ENCODE measurements at regions not wholly inside any gene's neighbourhood (a gene's known extent, or its start where the extent isn't known, plus 50 kb on each side); places are given as distances from the start of the nearest gene placed in this dataset.

- ChIA-PET CTCF (no interaction called here), POLR2A (ENCODE audit: low non-redundant PET) (no interaction called here)
- Histone ChIP-seq H3K36me3 (ENCODE audit: insufficient read depth, low read length, poor library complexity, severe bottlenecking) (no peaks in the 10 kb centered on the region), H3K9me3 (ENCODE audit: low read depth, low read length, poor library complexity, severe bottlenecking) (no peaks in the 10 kb centered on the region), H3K4me3 (ENCODE audit: low read depth, low read length, poor library complexity, severe bottlenecking) (no peak overlapping the region), H3K4me1 (ENCODE audit: insufficient read depth, low read length, poor library complexity, severe bottlenecking) (no peaks in the 10 kb centered on the region), H3K27me3 (replicated peaks; ENCODE audit: insufficient read depth, low read depth, low read length, poor library complexity) (peaks cover 2% of the 10 kb centered on the region), H3K27ac (ENCODE audit: low read depth, low read length, poor library complexity, severe bottlenecking) (no peak overlapping the region)
- intact Hi-C loops (cut with micrococcal nuclease; ENCODE audit: unreplicated experiment): no loop called here
- TF ChIP-seq EZH2 (IDR thresholded peaks at IDR 0.05; ENCODE audit: borderline replicate concordance, low read depth, low read length, poor library complexity, severe bottlenecking): no peak
- TF ChIP-seq CTCF (conservative IDR thresholded peaks at IDR 0.05; ENCODE audit: low read depth, low read length): no peak
- BruUV-seq (replicated peaks): no TSS peak
- DNase-seq (ENCODE audit: low spot score): no peak
Measured at GRCh38 chr5:5964347-5964746, 414.0 kb downstream of the MED10 start.

GRCh38 chr5:5957737-5958136 is 420.6 kb downstream of the MED10 start:
- H3K4me3 ChIP-seq (ENCODE audit: low read depth, low read length, poor library complexity, severe bottlenecking): no peak overlapping the region
- POLR2A ChIA-PET (ENCODE audit: low non-redundant PET): no interaction called here
- no peaks in the 10 kb centered on the region for H3K4me1 ChIP-seq (ENCODE audit: insufficient read depth, low read length, poor library complexity, severe bottlenecking)
- no peak overlapping the region for H3K27ac ChIP-seq (ENCODE audit: low read depth, low read length, poor library complexity, severe bottlenecking)
- TF ChIP-seq EZH2 (IDR thresholded peaks at IDR 0.05; ENCODE audit: borderline replicate concordance, low read depth, low read length, poor library complexity, severe bottlenecking) (no peak), CTCF (conservative IDR thresholded peaks at IDR 0.05; ENCODE audit: low read depth, low read length) (no peak)
- intact Hi-C loops (cut with micrococcal nuclease; ENCODE audit: unreplicated experiment): no loop called here
- H3K9me3 ChIP-seq (ENCODE audit: low read depth, low read length, poor library complexity, severe bottlenecking): no peaks in the 10 kb centered on the region
- no peak for DNase-seq (ENCODE audit: low spot score)
- BruUV-seq (replicated peaks): no TSS peak
- H3K27me3 ChIP-seq (replicated peaks; ENCODE audit: insufficient read depth, low read depth, low read length, poor library complexity): peaks cover 13% of the 10 kb centered on the region
- CTCF ChIA-PET: no interaction called here
- H3K36me3 ChIP-seq (ENCODE audit: insufficient read depth, low read length, poor library complexity, severe bottlenecking): no peaks in the 10 kb centered on the region

- Histone ChIP-seq H3K9me3 (ENCODE audit: low read depth, low read length, poor library complexity, severe bottlenecking) (no peaks in the 10 kb centered on the region), H3K4me3 (ENCODE audit: low read depth, low read length, poor library complexity, severe bottlenecking) (no peak overlapping the region), H3K36me3 (ENCODE audit: insufficient read depth, low read length, poor library complexity, severe bottlenecking) (no peaks in the 10 kb centered on the region), H3K4me1 (ENCODE audit: insufficient read depth, low read length, poor library complexity, severe bottlenecking) (no peaks in the 10 kb centered on the region), H3K27me3 (replicated peaks; ENCODE audit: insufficient read depth, low read depth, low read length, poor library complexity) (peaks cover 13% of the 10 kb centered on the region), H3K27ac (ENCODE audit: low read depth, low read length, poor library complexity, severe bottlenecking) (no peak overlapping the region)
- ChIA-PET POLR2A (ENCODE audit: low non-redundant PET) (no interaction called here), CTCF (no interaction called here)
- no peak for DNase-seq (ENCODE audit: low spot score)
- BruUV-seq (replicated peaks): no TSS peak
- TF ChIP-seq EZH2 (IDR thresholded peaks at IDR 0.05; ENCODE audit: borderline replicate concordance, low read depth, low read length, poor library complexity, severe bottlenecking): no peak
- no peak for TF ChIP-seq CTCF (conservative IDR thresholded peaks at IDR 0.05; ENCODE audit: low read depth, low read length)
- intact Hi-C loops (cut with micrococcal nuclease; ENCODE audit: unreplicated experiment): no loop called here
Measured at GRCh38 chr5:5954275-5954598, 424.1 kb downstream of the MED10 start.
